ENCODE measurements at regions not wholly inside any gene's neighbourhood (a gene's known extent, or its start where the extent isn't known, plus 50 kb on each side); places are given as distances from the start of the nearest gene placed in this dataset.

DNA sequence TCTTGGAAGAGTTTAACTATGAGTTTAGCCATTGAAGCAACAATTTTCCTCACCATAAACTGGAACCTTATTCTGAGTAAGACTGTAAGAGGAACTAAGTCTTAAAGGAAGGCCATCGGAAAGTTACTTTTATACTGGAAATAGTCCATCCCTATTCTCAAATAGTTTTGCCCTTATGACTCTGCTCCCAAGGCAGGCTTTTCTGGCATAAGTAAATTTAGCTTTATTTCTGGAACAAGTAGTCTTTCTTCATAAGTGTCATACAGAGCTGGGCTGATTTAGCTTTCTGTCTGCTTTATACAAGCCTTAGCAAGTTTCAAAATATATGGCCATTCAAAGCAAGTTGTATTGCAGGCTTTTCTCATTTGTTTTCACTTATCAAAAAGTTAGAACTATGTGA lies 328.1 kb downstream of the HACE1 start:
- no peak for TF ChIP-seq CTCF (IDR thresholded peaks at IDR 0.05)
- Histone ChIP-seq H3K27ac (peak overlapping the region in 1 of 4 donors; percentile 54), H3K4me1 (peaks cover 0 to 32% (median 13%) of the 10 kb centered on the region in 4 donors), H3K27me3 (no peaks in the 10 kb centered on the region), H3K36me3 (no peaks in the 10 kb centered on the region), H3K4me3 (no peak overlapping the region), H3K9me3 (no peaks in the 10 kb centered on the region)
- no peak for DNase-seq (ENCODE audit: low spot score in 2 of 2)
- 31 to 55% methylated on average over 1 of the region's 1 CpG for WGBS, 2 donors

GRCh38 chr6:104527761-104528415 lies 331.8 kb downstream of the HACE1 start:
- WGBS, 2 donors: 57 to 58% methylated on average over 10 of the region's 10 CpGs
- no peak overlapping the region for H3K27ac ChIP-seq
- H3K4me1 ChIP-seq: peaks cover 0 to 36% (median 15%) of the 10 kb centered on the region in 4 donors
- H3K9me3 ChIP-seq: no peaks in the 10 kb centered on the region
- no peak for DNase-seq (ENCODE audit: low spot score in 2 of 2)
- H3K36me3 ChIP-seq: no peaks in the 10 kb centered on the region
- H3K4me3 ChIP-seq: no peak overlapping the region
- peak in 1 of 5 experiments; percentile 13 for TF ChIP-seq CTCF (IDR thresholded peaks at IDR 0.05)
- TF ChIP-seq POLR2A (IDR thresholded peaks at IDR 0.05): no peak
- no peak for TF ChIP-seq EP300 (IDR thresholded peaks at IDR 0.05)
- no peaks in the 10 kb centered on the region for H3K27me3 ChIP-seq

GRCh38 chr6:104527311-104527710 lies 332.4 kb downstream of the HACE1 start:
- H3K4me3 ChIP-seq: no peak overlapping the region
- peaks cover 0 to 30% (median 13%) of the 10 kb centered on the region in 4 donors for H3K4me1 ChIP-seq
- no peaks in the 10 kb centered on the region for H3K9me3 ChIP-seq
- no peaks in the 10 kb centered on the region for H3K27me3 ChIP-seq
- WGBS, 2 donors: 65 to 77% methylated on average over 7 of the region's 7 CpGs
- peak in 1 of 2 donors; percentile 16 for TF ChIP-seq EP300 (IDR thresholded peaks at IDR 0.05)
- no peak for TF ChIP-seq POLR2A (IDR thresholded peaks at IDR 0.05)
- DNase-seq (ENCODE audit: low spot score in 2 of 2): no peak
- peak overlapping the region in 1 of 4 donors; percentile 51 for H3K27ac ChIP-seq
- no peaks in the 10 kb centered on the region for H3K36me3 ChIP-seq

GRCh38 chr6:104526376-104526775 lies 333.3 kb downstream of the HACE1 start:
- WGBS, 2 donors: 13 to 30% methylated on average over 6 of the region's 6 CpGs
- Histone ChIP-seq H3K9me3 (no peaks in the 10 kb centered on the region), H3K4me3 (peak overlapping the region in 1 of 4 donors; percentile 28), H3K4me1 (peaks cover 0 to 21% (median 8%) of the 10 kb centered on the region in 4 donors), H3K36me3 (no peaks in the 10 kb centered on the region), H3K27ac (peak overlapping the region in 1 of 4 donors; percentile 51), H3K27me3 (no peaks in the 10 kb centered on the region)
- no peak for DNase-seq (ENCODE audit: low spot score in 2 of 2)
- no peak for TF ChIP-seq CTCF (IDR thresholded peaks at IDR 0.05)
- no peak for TF ChIP-seq EP300 (IDR thresholded peaks at IDR 0.05)

GRCh38 chr6:104525677-104526322 lies 333.9 kb downstream of the HACE1 start:
- DNase-seq (ENCODE audit: low spot score in 2 of 2): peak; percentile 41 to 76
- H3K9me3 ChIP-seq: no peaks in the 10 kb centered on the region
- H3K36me3 ChIP-seq: no peaks in the 10 kb centered on the region
- H3K4me3 ChIP-seq: peak overlapping the region in 2 of 4 donors; percentile 6 to 28
- TF ChIP-seq EP300 (IDR thresholded peaks at IDR 0.05) (no peak), CTCF (IDR thresholded peaks at IDR 0.05) (peak; percentile 78 to 90 (median 87)), POLR2A (IDR thresholded peaks at IDR 0.05) (no peak)
- H3K4me1 ChIP-seq: peaks cover 0 to 21% (median 6%) of the 10 kb centered on the region in 4 donors
- H3K27me3 ChIP-seq: no peaks in the 10 kb centered on the region
- H3K27ac ChIP-seq: peak overlapping the region in 1 of 4 donors; percentile 51
- WGBS, 2 donors: 14 to 15% methylated on average over 15 of the region's 15 CpGs

All from tibial nerve (tissue), 4 donors.